GM21723 (cell line): ENCODE measurements at regions not wholly inside any gene's neighbourhood (a gene's known extent, or its start where the extent isn't known, plus 50 kb on each side); places are given as distances from the start of the nearest gene placed in this dataset.

ENCODE experiments used
- ATAC-seq: cut with Tn5 transposase; IDR thresholded peaks from one replicate; pipeline ENCODE4 v1.9.1; 2021; ENCODE audit warnings: mild to moderate bottlenecking, moderate library complexity; ENCODE audit not compliant: unreplicated experiment

DNA sequence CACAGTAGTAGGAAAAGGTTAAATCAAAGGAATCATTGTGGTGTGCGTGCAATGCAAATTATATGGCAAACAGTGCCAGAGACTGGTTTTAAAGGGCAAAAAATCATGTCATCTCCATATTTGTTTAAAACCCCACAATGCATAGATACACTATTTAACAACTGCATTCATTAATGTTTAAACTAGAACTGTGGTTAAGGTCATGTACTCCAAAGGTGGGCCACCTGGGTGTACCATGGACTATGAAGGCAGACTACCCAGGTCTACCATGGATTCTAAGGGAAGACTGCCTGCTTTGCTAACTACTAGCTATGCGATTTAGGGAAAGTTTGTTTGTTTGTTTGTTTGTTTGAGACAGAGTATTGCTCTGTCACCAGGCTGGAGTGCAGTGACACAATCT lies 356.3 kb downstream of the ZEB2 start:
- no peak for ATAC-seq

- peak; percentile 80 for ATAC-seq
These were observed 357.3 kb downstream of the ZEB2 start for GRCh38 chr2:144162652-144163051.

DNA sequence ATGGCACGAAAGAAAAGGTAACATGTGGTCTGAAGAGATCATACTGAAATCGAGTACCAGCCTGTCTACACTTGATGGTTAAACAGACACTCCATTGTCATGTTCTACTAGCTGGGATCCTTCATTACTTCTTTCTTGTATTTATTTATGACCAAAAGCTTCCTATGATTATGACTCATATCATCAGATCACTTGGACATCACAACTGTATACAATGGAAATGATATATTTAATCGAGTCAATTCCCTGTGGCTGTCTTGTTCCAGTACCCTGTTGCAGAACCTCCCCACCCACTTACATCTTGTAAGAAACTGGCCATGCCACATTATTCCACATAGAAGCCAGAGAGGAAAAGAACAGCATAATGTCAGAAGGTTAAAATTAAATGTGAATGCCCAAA lies 358.9 kb downstream of the ZEB2 start:
- no peak for ATAC-seq

- no peak for ATAC-seq
These were observed 360.7 kb downstream of the ZEB2 start for GRCh38 chr2:144159240-144159639.

- ATAC-seq, result no peak
These were observed 361.8 kb downstream of the ZEB2 start for GRCh38 chr2:144158096-144158495.

GRCh38 chr2:144156736-144157640 lies 362.9 kb downstream of the ZEB2 start:
- ATAC-seq, result no peak

GRCh38 chr2:144154205-144154604 lies 365.7 kb downstream of the ZEB2 start:
- no peak for ATAC-seq

DNA sequence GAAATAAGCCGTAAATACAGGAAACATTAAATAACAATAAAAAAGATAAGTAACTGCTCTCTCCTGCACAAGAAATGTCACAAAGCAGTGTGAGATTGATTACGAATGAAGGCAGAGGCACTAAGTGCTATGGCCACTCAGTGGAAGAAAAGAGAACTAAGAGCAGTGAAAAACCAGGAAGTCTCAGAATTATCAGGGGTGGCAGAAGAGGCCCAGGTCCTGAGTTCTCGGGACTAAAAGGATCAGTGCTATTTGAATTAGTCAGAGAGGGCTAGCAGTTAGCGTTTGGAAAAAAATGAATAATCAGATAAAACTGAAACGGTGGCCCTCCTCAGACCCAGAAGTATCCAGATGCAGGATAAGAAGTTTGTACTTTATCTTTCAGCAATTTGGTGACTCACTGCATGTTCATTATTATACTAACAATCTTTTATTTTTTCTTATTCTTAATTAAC lies 367.1 kb downstream of the ZEB2 start:
- ATAC-seq, result no peak

DNA sequence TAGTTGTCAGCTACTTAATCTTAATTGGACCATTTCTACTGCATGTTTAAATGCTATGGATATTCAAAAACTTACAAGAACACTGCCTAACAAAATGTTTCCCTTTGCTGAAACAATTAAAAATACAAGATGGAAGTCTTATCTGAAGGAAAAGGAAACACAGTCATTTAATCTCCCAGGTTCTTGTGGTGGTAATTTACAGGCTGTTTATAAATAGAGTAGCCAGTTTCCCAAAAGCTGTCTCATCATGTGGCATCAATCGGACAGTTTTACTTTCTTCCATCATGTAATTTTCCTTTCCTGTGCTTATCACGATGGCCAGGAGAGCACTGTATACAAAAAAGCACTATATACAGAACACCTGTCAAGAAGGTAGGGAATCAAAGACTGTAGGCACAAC lies 368.1 kb downstream of the ZEB2 start:
- no peak for ATAC-seq

- ATAC-seq, result no peak
These were observed 368.5 kb downstream of the ZEB2 start for GRCh38 chr2:144151405-144151804.

GRCh38 chr2:144147356-144147755 lies 372.6 kb downstream of the ZEB2 start:
- no peak for ATAC-seq

- no peak for ATAC-seq
These were observed 373.0 kb downstream of the ZEB2 start for GRCh38 chr2:144146876-144147275.

GRCh38 chr2:144146076-144146475 lies 373.8 kb downstream of the ZEB2 start:
- ATAC-seq, result no peak

DNA sequence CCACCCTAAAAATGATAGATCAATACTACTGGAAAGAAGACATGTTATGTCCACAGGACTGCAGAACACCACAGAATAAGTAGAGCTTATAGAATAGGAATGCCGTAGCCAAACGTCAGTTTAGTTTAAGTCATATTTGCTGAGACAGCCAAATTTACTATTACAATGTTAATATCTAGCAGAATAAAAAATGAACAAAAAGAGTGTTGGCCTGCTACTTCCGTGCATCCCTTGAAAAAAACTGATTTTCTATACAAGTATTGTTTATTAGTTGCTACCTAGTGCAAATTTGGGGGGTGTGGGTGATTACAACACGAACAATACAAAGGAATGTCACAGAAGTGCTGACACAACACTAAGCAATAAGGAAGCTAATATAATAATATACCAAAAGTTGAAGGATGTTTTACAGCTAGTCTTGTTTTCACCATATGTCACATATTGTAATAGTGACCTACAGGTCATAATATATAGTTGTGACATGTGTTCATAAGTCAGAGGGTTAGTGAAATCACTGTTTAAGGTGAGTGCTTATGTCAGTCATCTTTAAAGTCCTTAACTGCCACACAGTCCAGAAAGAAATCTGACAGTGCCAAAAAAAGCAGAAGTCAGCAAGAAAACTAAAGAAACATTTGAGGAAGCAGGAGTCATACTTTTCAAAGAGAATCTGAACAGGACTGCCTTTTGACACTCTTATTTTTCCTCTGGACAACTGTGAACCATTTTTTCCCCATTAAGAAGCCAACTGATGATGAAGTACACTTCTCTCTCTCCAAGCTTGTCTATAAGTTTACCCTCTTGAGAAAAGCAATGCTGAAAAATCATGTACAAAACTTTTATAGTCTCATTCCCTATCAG lies 376.4 kb downstream of the ZEB2 start:
- no peak for ATAC-seq

DNA sequence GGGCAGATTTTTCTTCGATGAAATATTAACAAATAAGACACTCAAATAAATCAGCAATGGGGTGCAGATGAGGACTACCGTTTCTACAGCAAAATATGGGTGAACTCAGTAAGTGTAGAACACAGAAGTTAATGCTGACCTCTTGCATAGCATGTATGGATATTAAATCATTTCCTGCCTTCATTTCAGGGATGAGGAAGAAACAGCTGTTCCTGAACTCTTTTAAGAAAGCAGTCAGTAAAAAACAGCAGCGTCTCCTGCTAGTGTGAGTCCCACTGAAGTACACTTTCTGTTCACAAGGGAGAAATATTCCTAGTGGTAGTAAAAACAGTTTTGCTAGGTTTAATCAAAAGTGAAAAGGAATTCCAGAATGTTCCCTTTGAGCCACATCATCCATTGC lies 379.0 kb downstream of the ZEB2 start:
- no peak for ATAC-seq

DNA sequence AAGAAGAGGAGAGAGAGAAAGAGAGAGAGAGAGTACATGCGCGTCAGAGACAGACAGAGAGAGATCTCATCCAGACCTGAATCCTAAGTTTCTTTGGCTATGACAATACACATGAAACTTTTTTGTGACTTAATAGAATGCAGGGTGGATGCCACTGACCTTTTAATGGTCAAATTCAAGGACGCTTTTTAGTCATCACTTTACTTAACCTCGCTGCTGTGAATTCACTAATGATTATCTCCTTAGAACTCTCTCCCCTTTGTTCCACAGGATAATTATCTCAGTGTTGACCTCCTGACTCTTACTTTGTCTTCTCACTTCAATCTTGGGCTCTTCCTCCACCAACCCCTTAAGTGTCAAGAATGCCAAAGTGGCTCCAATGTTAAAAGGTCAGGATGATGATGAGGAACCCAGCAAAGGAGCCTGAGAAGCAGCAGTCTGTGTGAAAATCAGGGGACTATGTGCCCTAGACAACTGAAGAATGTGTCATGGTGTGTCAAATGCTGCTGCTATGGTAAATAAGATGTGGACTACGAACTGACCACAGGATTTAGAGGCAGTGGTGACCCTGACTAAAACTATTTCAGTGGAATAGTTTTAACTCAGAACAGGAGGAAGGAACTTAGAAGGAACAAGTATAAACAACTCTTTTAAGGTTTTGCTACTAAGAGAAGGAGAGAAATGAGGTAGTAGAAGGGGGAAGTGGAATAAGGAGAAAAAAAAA lies 382.1 kb downstream of the ZEB2 start:
- ATAC-seq, result no peak

GRCh38 chr2:144137272-144137671 lies 382.6 kb downstream of the ZEB2 start:
- ATAC-seq, result no peak

GRCh38 chr2:144136297-144137010 lies 383.5 kb downstream of the ZEB2 start:
- no peak for ATAC-seq

DNA sequence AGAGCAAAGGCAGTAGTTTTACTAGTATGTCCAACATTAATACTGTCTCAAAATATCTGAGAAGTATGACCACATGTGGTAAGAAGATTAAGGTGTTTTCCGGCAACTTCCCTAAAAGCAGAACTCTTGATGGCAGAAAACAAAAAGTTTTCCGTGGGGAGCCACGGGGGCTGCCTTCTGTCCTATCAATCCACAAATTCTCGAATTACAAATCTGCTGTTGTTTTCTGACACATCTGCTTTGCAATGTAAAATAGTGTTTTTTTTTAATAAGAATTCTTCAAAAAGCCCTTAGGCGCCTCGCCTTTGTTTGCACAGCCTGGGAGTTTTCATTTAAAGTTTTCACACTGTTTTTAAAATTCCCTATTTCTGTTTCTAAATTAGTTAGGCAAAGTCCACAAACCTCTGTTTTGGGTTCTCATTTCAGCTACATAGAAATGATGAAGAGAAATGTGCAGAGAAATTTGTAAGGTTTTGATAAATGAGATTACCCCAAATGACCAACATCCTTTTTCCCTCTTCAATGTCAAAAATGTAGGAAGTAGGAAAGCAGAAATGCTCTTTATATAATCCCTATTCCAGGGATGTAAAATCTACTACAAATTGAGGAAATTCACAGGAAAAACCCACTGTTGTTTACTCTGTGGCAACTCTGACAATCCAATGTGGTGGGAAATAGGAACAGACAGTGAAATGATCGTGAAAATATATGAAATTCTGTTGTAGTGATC lies 385.8 kb downstream of the ZEB2 start:
- no peak for ATAC-seq

GRCh38 chr2:144132357-144132756 lies 387.6 kb downstream of the ZEB2 start:
- no peak for ATAC-seq
